ENCODE measurements at regions not wholly inside any gene's neighbourhood (a gene's known extent, or its start where the extent isn't known, plus 50 kb on each side); places are given as distances from the start of the nearest gene placed in this dataset.

GRCh38 chr15:62770111-62770660, 272.4 kb upstream of the TPM1 start:
- TF ChIP-seq CTCF (conservative IDR thresholded peaks at IDR 0.05): no peak
- no peak for TF ChIP-seq ZFX (IDR thresholded peaks at IDR 0.05)
